ENCODE measurements at regions not wholly inside any gene's neighbourhood (a gene's known extent, or its start where the extent isn't known, plus 50 kb on each side); places are given as distances from the start of the nearest gene placed in this dataset.
"Not testable (repeated sequence)": the region's sequence is repeated elsewhere in the genome, so short reads cannot be mapped to it uniquely, and the experiment has no call there.

DNA sequence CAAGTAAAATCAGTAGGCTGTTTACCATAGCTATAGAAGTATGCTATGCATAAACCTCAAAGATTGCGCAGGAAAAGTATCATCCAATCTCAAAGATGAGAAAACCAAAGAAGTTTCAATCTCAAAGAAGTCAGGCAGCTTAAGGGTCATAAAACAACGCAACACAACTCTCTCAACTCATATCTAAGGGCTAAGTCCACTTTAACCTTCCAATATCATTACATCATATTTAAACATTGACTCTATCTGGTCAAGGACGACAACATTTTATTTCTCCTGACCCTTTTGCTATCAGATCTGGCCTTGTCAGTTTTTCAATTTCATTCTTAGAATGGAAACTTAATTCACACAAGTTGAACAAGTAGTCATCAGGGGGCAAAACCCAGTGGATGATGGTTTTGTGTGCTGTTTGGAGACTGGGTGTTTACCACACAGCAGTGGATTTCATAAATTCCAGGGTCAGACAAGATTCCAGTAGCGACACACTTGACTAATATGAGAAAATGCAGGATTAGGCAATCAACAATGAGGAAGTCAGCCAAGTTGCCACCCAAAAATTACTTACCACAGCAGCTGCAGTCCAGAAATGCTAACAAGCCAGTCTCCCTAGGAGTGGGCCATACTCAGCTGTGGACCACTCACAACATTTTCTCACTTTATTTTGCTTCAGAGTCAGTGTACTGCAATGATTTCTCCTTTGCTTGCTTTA, 108.7 kb upstream of the NBPF26 start:
- not testable (repeated sequence) for DNase-seq (ENCODE audit: low read depth)

DNA sequence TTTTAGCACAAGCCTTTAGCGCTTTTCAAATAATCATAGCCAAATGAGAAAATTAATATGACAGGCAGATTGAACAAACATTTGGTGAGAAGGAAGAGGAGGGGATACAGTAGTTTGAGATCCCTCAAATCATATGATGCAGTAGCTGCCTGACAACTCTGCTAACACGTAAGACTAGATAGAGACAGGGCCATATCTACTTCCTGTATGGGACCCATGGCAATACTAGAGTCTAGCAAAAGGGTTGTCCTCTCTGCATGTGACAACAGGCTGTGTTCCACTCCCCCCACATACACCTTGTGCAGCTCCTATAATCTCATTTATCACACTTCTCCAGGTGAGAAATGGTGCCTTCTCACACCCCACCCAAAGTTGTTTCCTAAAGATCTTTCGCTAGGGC, 106.3 kb upstream of the NBPF26 start:
- not testable (repeated sequence) for DNase-seq (ENCODE audit: low read depth)

DNA sequence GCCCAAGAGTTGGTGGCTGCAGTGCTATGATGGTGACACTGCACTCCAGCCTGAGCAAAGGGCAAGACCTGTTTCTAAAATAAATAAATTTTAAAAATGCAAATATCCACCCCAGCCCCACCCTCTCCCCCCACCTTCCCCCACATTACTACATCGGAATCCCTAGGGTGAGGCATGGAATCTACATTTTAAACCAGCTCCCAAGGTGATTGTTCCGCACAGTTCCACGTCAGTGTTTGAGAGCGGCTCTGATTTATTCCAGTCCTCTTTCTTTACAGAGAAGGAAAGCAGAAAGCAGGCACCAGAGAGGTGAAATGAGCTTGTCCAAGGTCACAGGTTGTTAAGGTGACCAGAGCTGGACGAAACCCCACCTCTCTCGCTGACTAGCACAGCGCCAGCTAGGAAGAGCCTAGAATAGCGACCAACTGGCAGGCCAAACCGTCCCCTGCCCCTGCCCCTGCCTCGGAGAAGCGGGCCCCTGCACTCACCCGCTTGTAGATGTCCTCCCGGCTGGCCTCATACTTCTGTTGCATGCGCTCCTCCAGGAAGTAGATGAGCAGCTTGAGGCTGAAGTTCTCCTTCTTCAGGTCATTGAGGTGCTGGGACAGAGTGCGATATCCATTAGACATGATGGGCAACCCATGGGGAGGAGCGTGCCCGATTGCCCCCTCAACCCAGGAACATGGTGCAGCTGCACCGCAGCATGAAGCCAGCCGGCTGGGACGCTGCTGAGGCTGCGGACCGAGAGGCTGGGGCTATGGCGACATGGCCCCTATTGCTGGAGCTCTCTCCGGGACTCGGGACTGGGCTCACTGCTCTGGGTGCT, 103.7 kb upstream of the NBPF26 start:
- not testable (repeated sequence) for DNase-seq (ENCODE audit: low read depth)

DNA sequence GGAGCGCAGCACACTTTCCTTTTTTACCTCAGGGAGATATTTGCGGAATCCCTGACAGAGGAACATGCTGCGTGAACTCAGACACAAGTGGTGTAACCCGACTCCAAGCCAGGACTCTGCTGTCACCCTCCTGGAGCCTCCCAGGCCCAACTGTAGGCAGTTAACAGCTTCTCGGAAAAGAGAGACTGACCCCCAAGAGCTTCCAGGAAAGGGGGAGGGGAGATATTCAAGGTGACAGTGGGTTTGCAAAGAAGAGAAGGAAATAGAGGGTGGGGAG, 103.1 kb upstream of the NBPF26 start:
- not testable (repeated sequence) for DNase-seq (ENCODE audit: low read depth)

DNA sequence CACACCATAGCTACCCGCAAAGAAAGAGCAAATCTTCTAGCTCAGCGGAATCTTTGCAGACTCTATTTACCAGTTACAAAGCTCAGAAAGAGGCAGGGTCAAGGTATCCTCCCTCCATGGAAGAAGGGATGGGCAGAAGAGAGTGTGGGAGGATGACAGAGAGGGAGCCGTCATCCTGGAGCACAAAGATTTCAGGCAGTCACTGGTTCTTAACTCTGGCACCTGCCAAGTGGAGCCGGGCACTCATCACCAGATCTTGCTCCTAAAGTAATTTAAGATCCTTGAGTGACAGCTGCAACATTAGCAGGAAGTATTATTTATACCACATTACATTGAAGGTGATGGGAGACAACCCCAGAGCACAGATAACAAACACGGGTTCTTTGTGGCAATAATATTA, 102.5 kb upstream of the NBPF26 start:
- DNase-seq (ENCODE audit: low read depth) = not testable (repeated sequence)

DNA sequence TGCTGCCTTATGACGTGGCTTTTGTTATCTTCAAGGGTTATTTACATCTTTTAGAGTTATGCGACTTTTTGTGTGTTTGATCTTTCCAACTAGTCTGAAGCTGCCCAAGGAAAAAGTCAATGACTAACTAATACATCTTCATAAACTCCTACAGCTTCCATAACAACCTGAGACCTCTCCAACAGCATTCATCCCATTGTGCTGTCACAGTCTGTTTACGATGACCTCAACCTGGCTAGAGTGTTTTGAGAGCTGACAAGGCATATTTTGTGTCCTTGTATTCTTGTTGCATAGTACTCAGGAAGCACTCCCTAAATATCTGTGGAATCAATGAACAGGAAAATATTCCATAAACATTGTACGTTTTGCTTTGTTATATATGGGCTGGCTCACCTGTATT, 100.2 kb upstream of the NBPF26 start:
- DNase-seq (ENCODE audit: low read depth) = not testable (repeated sequence)

DNA sequence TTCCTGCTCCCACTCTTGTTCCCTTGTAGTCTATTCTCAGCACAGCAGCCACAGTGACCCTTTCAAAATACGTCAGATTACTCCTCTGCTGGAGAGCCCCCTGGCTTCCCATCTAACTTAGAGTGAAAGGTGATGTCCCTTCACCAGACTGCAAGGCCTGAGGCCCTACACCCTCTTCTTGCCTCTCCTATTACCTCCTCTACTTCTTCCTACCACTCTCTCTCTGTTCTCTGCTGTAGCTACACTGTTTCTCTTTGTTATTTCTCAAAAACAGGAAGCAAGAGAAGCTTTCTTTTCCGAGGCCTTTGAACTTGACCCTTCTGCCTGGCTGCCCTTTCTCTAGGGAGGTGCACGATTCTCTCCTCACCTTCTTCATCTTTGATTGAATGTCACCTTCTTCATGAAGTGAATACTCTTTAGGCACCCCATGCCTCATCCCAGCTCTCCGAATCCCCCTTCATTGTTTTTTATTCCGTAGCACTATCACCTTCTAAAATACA, 99.1 kb upstream of the NBPF26 start:
- DNase-seq (ENCODE audit: low read depth) = not testable (repeated sequence)

DNA sequence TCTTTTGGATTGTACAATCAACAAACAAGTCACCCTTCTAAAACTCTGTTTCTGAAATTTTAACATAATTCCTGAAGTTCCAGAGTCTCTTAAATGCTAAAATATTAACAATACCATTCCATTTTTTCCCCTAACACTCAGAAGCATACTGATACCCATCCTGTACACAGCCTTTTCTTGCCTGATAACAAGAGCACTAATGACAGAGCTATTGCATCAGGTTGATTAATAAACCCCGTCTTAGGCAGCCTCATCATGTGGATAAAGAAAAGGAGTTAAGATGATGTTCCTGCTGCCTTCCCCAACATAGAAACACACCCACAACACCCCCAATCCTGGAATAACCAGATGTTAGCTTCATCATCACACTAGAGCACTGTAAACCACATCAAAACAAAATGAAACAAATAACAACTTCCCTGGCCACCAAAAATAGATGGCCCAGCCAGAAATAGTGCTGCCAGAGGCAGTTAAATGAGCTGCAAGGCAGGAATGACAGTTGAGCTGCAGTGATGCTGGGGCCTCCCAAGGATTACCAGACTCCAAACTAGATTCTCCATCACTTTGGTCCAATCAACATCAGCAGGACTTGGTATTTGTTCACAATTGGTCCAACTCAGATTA, 93.8 kb upstream of the NBPF26 start:
- not testable (repeated sequence) for DNase-seq (ENCODE audit: low read depth)

DNA sequence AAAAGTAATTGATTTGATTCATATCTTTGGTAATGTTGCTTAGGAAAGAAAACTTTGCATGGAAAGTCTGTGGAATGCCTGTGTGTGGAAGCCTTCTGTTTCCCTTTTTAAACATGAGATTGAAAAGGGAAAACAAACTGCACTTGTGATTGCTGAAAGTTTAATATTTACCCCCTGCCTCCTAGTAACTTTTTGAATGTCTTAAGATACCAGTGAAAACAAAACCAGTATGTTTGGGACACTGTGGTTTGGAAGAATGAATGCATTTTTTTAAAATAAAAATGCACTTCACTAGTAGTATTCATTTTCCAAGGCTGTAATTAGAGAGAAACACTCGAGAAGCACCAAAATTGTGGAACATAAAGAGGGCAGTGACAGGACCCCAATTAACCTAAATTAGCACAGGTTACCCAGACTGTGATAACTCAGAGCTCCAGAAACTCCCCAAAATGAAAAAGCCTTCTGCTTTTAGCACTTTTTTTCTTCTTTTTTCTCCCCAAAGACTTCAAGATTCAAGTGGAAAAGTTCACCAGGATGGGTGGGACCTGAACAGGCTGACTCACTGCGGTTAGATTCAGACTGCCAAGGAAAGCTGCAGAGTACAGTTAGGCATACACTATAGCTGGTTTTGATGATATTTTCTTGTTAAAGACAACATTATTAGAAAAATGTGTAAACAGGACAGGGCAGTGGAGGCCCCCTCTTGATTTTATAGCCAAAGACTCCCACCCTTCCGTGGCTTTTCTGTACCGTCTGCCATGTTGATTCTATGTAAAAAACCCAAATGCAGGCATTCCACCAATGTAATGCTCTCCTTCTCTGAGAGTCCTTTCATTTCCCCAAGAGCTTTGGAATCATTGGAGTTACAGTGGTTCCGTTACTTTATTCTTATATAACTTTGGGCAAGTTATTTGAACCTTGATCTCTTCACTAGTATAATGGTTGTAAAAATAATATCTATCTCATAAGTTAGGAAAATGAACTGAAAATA, 88.6 kb upstream of the NBPF26 start:
- DNase-seq (ENCODE audit: low read depth) = not testable (repeated sequence)

DNA sequence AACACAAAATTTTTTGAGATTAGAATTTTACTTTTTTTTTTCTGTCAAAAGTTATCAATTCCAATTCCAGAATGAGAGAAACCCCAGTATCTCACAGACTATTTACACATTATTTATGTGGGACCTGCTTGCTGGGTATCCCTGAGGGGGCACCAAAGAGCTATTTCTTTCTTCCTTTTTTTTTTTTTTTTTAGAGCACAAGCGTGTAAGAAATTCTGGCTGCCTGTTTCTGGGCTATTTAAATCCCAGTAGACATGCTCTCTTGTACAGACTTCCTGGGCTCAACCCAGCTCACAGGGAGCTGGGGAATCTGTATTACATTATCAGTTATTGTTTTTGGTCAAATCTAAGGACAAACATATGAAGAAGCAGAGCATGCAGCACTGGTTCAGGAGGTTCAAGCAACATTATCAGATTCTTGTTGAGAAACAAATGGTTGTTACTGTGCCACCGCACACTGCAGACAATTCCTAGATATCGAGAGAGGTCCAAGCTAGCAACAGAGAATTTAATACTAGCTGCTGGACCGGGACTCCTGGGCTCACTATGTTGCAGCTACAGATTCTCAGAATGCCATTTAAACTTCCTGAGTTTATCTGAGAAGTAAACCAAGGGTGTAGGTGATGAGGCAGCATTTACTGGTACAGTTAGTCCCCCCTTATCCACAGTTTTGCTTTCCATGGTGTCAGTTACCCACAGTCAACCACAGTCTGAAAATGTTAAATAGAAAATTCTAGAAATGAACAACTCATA, 83.3 kb upstream of the NBPF26 start:
- DNase-seq (ENCODE audit: low read depth) = not testable (repeated sequence)

DNA sequence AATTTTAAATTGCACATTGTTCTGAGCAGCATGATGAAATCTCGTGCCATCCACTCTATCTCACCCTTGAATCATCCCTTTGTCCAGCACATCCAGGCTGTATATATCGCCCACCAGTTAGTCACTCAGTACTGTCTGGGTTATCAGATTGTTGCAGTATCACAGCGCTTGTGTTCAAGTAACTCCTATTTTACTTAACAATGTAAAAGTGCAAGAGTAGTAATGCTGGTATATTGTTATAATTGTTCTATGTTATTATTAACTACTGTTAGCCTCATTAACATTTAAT, 82.8 kb upstream of the NBPF26 start:
- DNase-seq (ENCODE audit: low read depth) = not testable (repeated sequence)

DNA sequence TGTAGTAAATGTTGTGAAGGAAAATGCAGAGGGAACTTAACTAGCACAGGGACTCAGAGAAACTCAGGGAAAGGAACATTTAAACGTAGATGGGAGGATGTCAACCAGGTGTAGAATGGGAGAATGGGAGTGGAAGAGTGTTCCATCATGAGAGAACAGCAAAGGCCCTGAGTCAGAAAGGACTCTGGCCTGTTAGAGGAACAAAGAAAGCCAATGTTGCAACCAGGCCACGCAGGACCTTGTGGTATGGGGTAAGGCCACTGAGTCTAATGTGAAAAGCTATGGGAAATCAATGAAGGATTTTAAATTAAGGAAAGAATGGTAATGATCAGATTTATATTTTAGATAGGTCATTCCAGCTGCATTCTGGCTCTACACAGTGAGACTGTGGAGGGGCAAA, 76.6 kb upstream of the NBPF26 start:
- DNase-seq (ENCODE audit: low read depth) = not testable (repeated sequence)

DNA sequence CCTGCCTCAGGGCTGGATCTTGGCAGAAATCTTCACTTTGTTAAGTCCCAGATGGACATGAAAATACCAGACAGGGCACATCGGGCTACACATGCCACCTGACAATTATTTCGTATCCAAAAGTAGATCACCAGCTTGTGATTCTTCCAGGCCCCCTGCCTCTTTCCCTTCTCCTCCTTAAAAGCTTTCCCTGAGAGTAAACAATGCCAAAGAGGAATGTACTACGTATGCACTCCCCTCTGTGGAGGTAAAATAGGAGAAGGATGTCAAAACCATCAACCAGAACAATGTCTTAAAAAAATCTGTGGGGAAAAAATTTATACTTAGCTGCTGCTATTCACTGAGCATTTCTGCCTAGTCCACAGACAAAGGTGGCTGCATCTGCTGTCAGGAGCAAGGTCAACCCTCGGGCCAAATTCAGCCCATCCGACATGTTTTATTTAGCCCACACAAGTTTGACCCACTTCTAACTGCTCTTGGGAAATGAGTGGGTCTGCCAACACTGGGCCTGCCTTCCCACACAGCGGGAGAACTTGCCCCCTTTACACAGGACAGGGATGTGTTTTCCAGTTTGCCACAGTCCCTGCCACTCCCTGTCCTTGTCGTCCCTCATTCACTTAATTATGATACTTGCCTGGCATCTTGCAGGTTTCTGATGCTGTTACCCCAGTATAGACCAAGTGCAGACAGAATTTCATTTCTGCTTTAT, 74.7 kb upstream of the NBPF26 start:
- DNase-seq (ENCODE audit: low read depth) = not testable (repeated sequence)

DNA sequence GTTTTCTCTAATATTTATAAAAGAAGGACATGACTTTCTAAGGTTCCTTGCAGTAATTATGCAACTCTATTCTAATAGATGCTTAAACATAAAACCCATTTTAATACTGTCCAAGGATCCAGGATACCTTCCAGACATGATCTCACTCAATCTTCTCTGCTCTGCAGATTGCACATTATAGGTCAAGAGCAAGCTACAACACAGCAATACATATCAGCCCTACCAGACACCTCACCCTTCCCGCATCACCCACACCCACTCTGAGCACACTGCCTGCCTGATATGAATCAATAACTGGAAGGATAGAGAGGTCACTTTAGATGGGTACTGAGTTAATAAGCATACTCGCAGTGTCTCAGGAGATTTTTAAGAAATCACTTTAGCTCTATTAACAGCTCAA, 74.0 kb upstream of the NBPF26 start:
- DNase-seq (ENCODE audit: low read depth) = not testable (repeated sequence)

DNA sequence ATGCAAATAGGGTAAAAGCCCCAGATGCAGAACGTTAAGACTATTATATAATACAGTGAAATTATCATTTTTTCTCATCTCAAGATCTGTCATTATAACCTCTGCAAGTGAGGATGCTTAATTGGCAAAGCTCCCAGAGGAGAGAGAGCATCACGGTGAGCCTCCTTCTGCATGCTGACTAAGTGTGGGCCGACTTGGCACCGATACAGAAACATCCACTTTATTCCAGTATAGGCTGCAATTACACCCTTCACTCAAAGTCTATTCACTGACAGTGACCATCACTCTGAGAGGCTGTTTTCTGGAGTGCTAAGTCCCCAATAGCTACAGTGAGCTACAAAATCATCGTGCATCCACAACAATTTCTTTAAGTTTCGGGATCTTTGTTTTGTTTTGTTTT, 69.6 kb upstream of the NBPF26 start:
- not testable (repeated sequence) for DNase-seq (ENCODE audit: low read depth)

DNA sequence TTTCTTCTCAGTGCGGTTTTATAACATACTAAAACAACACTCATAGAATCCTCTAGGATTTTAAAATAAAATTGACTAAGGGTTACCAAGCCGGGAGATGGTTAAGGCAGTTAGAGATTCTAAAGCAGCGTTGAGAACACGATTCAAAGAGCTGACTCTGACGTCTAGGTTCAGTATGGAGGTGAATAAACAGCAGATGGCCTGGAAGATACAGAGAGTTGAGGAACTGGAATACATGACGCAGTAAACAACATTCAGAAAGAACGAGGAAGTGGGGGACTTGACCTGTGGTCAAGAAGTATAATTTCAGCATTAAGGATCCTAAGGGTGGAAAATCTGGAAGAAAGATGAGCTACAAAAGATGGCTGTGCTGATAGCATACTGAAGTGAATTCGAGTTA, 68.4 kb upstream of the NBPF26 start:
- DNase-seq (ENCODE audit: low read depth) = not testable (repeated sequence)

DNA sequence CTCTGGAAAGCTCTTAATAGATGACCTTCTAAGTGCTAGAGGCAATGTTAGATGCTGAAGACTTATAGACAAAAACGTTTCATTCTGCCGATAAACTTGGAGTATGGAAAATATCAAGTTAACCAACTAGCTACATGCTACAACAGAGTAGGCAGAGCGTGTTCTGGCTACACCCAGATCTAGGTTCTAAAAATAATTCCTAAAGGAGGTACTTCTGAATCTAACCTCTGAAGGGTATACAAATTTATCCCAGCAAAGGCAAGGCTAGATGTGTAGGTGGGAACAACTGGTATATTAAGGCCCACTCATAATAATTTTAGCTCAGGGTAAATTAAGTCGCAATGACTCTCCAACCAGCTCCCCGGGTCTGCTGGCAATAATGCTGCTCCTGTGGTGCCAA, 67.6 kb upstream of the NBPF26 start:
- DNase-seq (ENCODE audit: low read depth) = not testable (repeated sequence)

DNA sequence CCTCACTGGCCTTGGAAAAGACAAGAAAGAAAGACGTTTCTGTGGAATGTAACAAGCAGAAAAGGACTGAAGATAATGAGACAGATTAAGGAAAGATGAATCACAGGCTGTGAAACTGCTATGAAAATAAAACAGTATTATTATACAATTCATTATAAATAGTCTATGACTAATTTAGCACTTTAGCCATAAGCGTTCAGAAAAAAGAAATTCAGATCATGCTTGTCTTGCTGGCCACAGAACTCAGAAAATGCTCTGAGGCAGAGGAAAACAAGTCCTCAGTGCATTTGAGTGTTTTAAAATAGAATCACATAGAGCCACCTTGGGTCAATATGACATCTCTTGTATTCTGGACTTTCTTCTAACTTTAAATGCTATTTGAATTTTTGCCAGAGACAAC, 65.9 kb upstream of the NBPF26 start:
- DNase-seq (ENCODE audit: low read depth) = not testable (repeated sequence)

DNA sequence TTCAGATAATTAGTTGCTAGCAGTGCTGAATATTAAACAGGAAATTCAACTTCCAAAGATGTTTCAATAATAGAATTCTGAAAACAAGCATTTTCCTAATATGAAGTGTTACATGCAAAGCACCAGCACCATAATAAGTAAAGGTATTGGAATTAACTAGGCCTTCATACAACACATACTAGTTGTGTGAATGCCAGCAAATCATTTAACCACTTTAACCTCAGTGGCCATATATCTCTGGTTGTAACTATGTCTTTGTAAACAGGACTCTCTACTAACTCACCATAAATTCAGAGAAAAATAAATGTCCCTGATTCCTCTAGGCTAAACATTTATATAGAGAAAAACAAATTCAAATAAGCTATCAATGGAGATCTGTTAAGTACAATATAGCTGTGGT, 65.1 kb upstream of the NBPF26 start:
- not testable (repeated sequence) for DNase-seq (ENCODE audit: low read depth)

DNA sequence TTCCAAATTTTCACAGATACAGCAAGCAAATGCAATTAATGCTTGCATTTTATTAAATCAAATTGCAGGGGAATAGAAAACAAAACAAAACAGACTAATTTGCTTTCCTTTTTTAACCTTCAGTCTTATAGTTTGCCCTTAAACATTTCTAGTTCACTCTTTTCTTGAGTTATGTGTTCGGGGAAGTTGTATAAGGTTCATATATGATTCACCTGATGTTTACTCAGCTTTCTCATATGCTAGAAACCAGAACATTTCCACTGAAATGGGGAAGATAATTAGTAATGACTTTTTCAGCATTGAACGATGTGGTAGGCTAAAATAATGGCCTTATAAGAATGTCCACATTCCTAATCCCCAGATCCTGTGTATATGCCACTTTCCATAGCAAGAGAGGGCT, 64.6 kb upstream of the NBPF26 start:
- DNase-seq (ENCODE audit: low read depth) = not testable (repeated sequence)
